Right cardiac atrium (tissue), 5 donors: ENCODE measurements at regions not wholly inside any gene's neighbourhood (a gene's known extent, or its start where the extent isn't known, plus 50 kb on each side); places are given as distances from the start of the nearest gene placed in this dataset.
"Not testable (repeated sequence)": the region's sequence is repeated elsewhere in the genome, so short reads cannot be mapped to it uniquely, and the experiment has no call there.

Experiments used
- ATAC-seq, 2 donors: fragments of 200-7000 bp; cut with Tn5 transposase; one replicate each; pipeline versions ENCODE4 v1.8.0 to v1.9.1; 2020; ENCODE audit warnings: moderate library complexity in 2 of 2, mild to moderate bottlenecking in 1 of 2
- DNase-seq, 3 donors: peaks; one replicate each; pipeline ENCODE4 v3.0.0-alpha.2; 2020
- H3K27ac ChIP-seq: one replicate; pipeline ENCODE4 v1.5.1; 2013; ENCODE audit warnings: mild to moderate bottlenecking, low read length, control low read depth, moderate library complexity
- H3K27me3 ChIP-seq: one replicate; pipeline ENCODE4 v1.6.1; 2013; ENCODE audit not compliant: control insufficient read depth, insufficient read depth
- H3K4me1 ChIP-seq: one replicate; pipeline ENCODE4 v1.6.1; 2013; ENCODE audit warnings: low read length; ENCODE audit not compliant: control insufficient read depth, insufficient read depth
- H3K4me3 ChIP-seq: one replicate; pipeline ENCODE4 v1.5.1; 2013; ENCODE audit warnings: low read length, control low read depth
- H3K9me3 ChIP-seq: one replicate; pipeline ENCODE4 v1.6.1; 2013; ENCODE audit warnings: low read length; ENCODE audit not compliant: control insufficient read depth
- WGBS: extraction: QIAGEN DNeasy Blood & Tissue Kit; methylation state at CpG from one replicate; pipeline ENCODE4 v1.1.7; 2013; 5-methylcytosine and 5-hydroxymethylcytosine counted together
- intact Hi-C, 4 donors: fragments of 100-400 bp; cut with DNase I; formaldehyde crosslinking; loops; one replicate each; pipeline versions ENCODE4 v1.11.0 to v1.14.0; 2022 to 2023
- donor health status: healthy with polysubstance abuse.
- donor health status: DM: no; HTN: yes; CAD: no.
- donor health status: DM: no; HTN: no; CAD: no.
- donor health status: DM: no; HTN: yes; CAD: no; lungs with severe emphysema.
- donor health status: DM: yes; HTN: yes; CAD: no.

- Histone ChIP-seq H3K27ac (no peak overlapping the region), H3K27me3 (no peaks in the 10 kb centered on the region), H3K4me3 (no peak overlapping the region), H3K9me3 (no peaks in the 10 kb centered on the region), H3K4me1 (no peaks in the 10 kb centered on the region)
- ATAC-seq = no peak
- intact Hi-C loops = no loop called here
- WGBS = 86% methylated on average over 8 of the region's 8 CpGs
- DNase-seq = no peak
Measured at GRCh38 chr1:178652506-178653490, 72.2 kb upstream of the RALGPS2 start.

- H3K4me1 ChIP-seq = no peaks in the 10 kb centered on the region
- DNase-seq (no peak), ATAC-seq (no peak)
- intact Hi-C loops = no loop called here
- WGBS = 70% methylated on average over 4 of the region's 4 CpGs
- H3K4me3 ChIP-seq = no peak overlapping the region
- H3K27me3 ChIP-seq = no peaks in the 10 kb centered on the region
- H3K9me3 ChIP-seq = no peaks in the 10 kb centered on the region
- H3K27ac ChIP-seq = no peak overlapping the region
Measured at GRCh38 chr1:178659789-178660208, 65.2 kb upstream of the RALGPS2 start.

- intact Hi-C loops = no loop called here
- 94% methylated on average over 1 of the region's 1 CpG for WGBS
- no peak for DNase-seq
- Histone ChIP-seq H3K4me1 (no peaks in the 10 kb centered on the region), H3K27ac (no peak overlapping the region), H3K27me3 (no peaks in the 10 kb centered on the region), H3K4me3 (no peak overlapping the region), H3K9me3 (no peaks in the 10 kb centered on the region)
- ATAC-seq = no peak
Measured at GRCh38 chr1:178660461-178660860, 64.6 kb upstream of the RALGPS2 start.

GRCh38 chr1:178664278-178664677 lies 60.8 kb upstream of the RALGPS2 start:
- DNase-seq (no peak), ATAC-seq (no peak)
- 81% methylated on average over 5 of the region's 5 CpGs for WGBS
- no peaks in the 10 kb centered on the region for H3K27me3 ChIP-seq
- no peaks in the 10 kb centered on the region for H3K9me3 ChIP-seq
- H3K4me1 ChIP-seq = no peaks in the 10 kb centered on the region
- intact Hi-C loops = no loop called here
- H3K4me3 ChIP-seq = no peak overlapping the region
- no peak overlapping the region for H3K27ac ChIP-seq

GRCh38 chr1:178665579-178665978 lies 59.5 kb upstream of the RALGPS2 start:
- no peak overlapping the region for H3K27ac ChIP-seq
- H3K4me1 ChIP-seq = no peaks in the 10 kb centered on the region
- DNase-seq (no peak), ATAC-seq (no peak)
- no peaks in the 10 kb centered on the region for H3K27me3 ChIP-seq
- intact Hi-C loops = no loop called here
- H3K4me3 ChIP-seq = no peak overlapping the region
- H3K9me3 ChIP-seq = no peaks in the 10 kb centered on the region
- 90% methylated on average over 1 of the region's 1 CpG for whole genome bisulfite sequencing

- H3K27me3 ChIP-seq, ATAC-seq, H3K4me1 ChIP-seq, DNase-seq, H3K27ac ChIP-seq, intact Hi-C loops, H3K4me3 ChIP-seq, H3K9me3 ChIP-seq: not testable (repeated sequence)
- WGBS = 73% methylated on average over 9 of the region's 9 CpGs
Measured at GRCh38 chr1:178666891-178667290, 58.2 kb upstream of the RALGPS2 start.

GRCh38 chr1:178672434-178672833 lies 52.6 kb upstream of the RALGPS2 start:
- DNase-seq (no peak), ATAC-seq (no peak)
- Histone ChIP-seq H3K27me3 (no peaks in the 10 kb centered on the region), H3K9me3 (peaks cover 4% of the 10 kb centered on the region), H3K27ac (no peak overlapping the region), H3K4me1 (no peaks in the 10 kb centered on the region), H3K4me3 (no peak overlapping the region)
- intact Hi-C loops = loop anchor here in 1 of 4 donors (10.0 kb wide), 1 partner anchor 48 kb away; no protein-coding TSS in a partner anchor

GRCh38 chr1:178674559-178674958 lies 50.5 kb upstream of the RALGPS2 start:
- not testable (repeated sequence) for DNase-seq, ATAC-seq, H3K9me3 ChIP-seq, H3K27ac ChIP-seq, H3K4me1 ChIP-seq, H3K4me3 ChIP-seq, H3K27me3 ChIP-seq
- intact Hi-C loops = loop anchor here in 1 of 4 donors (10.0 kb wide), 1 partner anchor 50 kb away; no protein-coding TSS in a partner anchor
- 93% methylated on average over 1 of the region's 1 CpG for WGBS
